Endothelial cell of umbilical vein (primary cell): ENCODE measurements at regions not wholly inside any gene's neighbourhood (a gene's known extent, or its start where the extent isn't known, plus 50 kb on each side); places are given as distances from the start of the nearest gene placed in this dataset.

Experiments used
- BruUV-seq: library from RNA; stranded (reverse); fragments of 400-500 nt; replicated peaks from 2 replicates; lab custom pipeline; 2021; lab: Mats Ljungman, UMichigan
- CTCF ChIA-PET: fragments of 300-600, 350-600 bp; sonication (Branson Sonifier 250); formaldehyde crosslinking; loops from one replicate; lab custom pipeline; 2021; ENCODE audit warnings: antibody characterized with exemption, inconsistent platforms; lab: Charles Lee
- POLR2A ChIA-PET: fragments of 300-600, 350-600 bp; sonication (Branson Sonifier 250); formaldehyde crosslinking; loops from one replicate; lab custom pipeline; 2021; ENCODE audit warnings: antibody characterized with exemption, inconsistent platforms; lab: Charles Lee
- DNase-seq: peaks from one replicate; pipeline ENCODE4 v3.0.0-alpha.2; 2011; ENCODE audit warnings: low read depth, low spot score
- FAIRE-seq: peaks from 2 replicates; lab custom pipeline; 2011; peaks lifted over from hg19 to GRCh38; lab: Jason Lieb, UNC
- H2AFZ ChIP-seq: 2 replicates; pipeline ENCODE4 v1.6.0; 2012; ENCODE audit warnings: low read depth, low read length, control low read depth, inconsistent platforms
- H3K27ac ChIP-seq: 2 replicates; pipeline ENCODE4 v1.5.1; 2011; ENCODE audit warnings: low read depth, mild to moderate bottlenecking, control low read depth, low read length, moderate library complexity; ENCODE audit not compliant: insufficient read depth
- H3K27me3 ChIP-seq, 2 experiments: 2 replicates each; pipeline versions ENCODE4 v1.6.0 to v1.6.1; 2011; ENCODE audit warnings: low read length in 2 of 2, mixed read lengths in 1 of 2; ENCODE audit not compliant: control insufficient read depth in 2 of 2, insufficient read depth in 2 of 2
- H3K36me3 ChIP-seq, 2 experiments: 2 replicates in 1 of 2; 3 replicates in 1 of 2; pipeline ENCODE4 v1.5.1; 2011; ENCODE audit warnings: low read length in 2 of 2, mild to moderate bottlenecking in 1 of 2, moderate library complexity in 1 of 2; ENCODE audit not compliant: control insufficient read depth in 2 of 2, insufficient read depth in 2 of 2; ENCODE audit errors: extremely low read depth in 1 of 2
- H3K4me1 ChIP-seq: 3 replicates; pipeline ENCODE4 v1.5.1; 2011; ENCODE audit warnings: mild to moderate bottlenecking, low read length; ENCODE audit not compliant: control insufficient read depth, insufficient read depth; ENCODE audit errors: extremely low read depth
- H3K4me2 ChIP-seq: 2 replicates; pipeline ENCODE4 v1.6.1; 2011; ENCODE audit warnings: low read length, control low read depth, mixed read lengths; ENCODE audit not compliant: insufficient read depth
- H3K4me3 ChIP-seq, 3 experiments: fragments of 200-600 bp in 1 of 3; sonication (generic), shearing (Covaris generic) in 1 of 3; replicated peaks in 1 of 3; 2 replicates each; pipeline ENCODE4 v1.5.1; 2011 to 2016; ENCODE audit warnings: control low read depth in 3 of 3, low read length in 3 of 3, mild to moderate bottlenecking in 2 of 3, inconsistent platforms in 1 of 3, low read depth in 1 of 3, moderate library complexity in 1 of 3; ENCODE audit not compliant: insufficient read depth in 1 of 3
- H3K79me2 ChIP-seq: 2 replicates; pipeline ENCODE4 v1.6.0; 2012; ENCODE audit warnings: low read length, inconsistent platforms; ENCODE audit not compliant: control insufficient read depth, insufficient read depth
- H3K9ac ChIP-seq: replicated peaks from 2 replicates; pipeline ENCODE3; 2011; ENCODE audit warnings: low read length, control low read depth; ENCODE audit not compliant: insufficient read depth; ENCODE audit errors: extremely low read depth
- H3K9me1 ChIP-seq: replicated peaks from 3 replicates; pipeline ENCODE4 v1.6.0; 2011; ENCODE audit warnings: mild to moderate bottlenecking, low read length; ENCODE audit not compliant: control insufficient read depth, insufficient read depth; ENCODE audit errors: extremely low read depth
- H3K9me3 ChIP-seq: replicated peaks from 2 replicates; pipeline ENCODE4 v1.5.1; 2012; ENCODE audit warnings: low read length, inconsistent platforms; ENCODE audit not compliant: control insufficient read depth, insufficient read depth
- H4K20me1 ChIP-seq: replicated peaks from 2 replicates; pipeline ENCODE3; 2011; ENCODE audit warnings: mild to moderate bottlenecking, low read length; ENCODE audit not compliant: control insufficient read depth, insufficient read depth; ENCODE audit errors: extremely low read depth
- EZH2 ChIP-seq: IDR thresholded peaks from 2 replicates; pipeline ENCODE4 v1.6.1; 2012; ENCODE audit warnings: borderline replicate concordance, low read depth, mild to moderate bottlenecking, moderate library complexity, low read length, inconsistent platforms; ENCODE audit not compliant: severe bottlenecking
- FOS ChIP-seq: IDR thresholded peaks from 2 replicates; pipeline ENCODE4 v1.6.1; 2011; ENCODE audit warnings: mild to moderate bottlenecking, low read length, moderate library complexity, borderline replicate concordance; ENCODE audit not compliant: insufficient read depth
- GATA2 ChIP-seq: IDR thresholded peaks from 2 replicates; pipeline ENCODE4 v1.7.0; 2011; ENCODE audit warnings: low read depth, mild to moderate bottlenecking, moderate library complexity, mixed read lengths, low read length; ENCODE audit not compliant: insufficient read length, insufficient read depth
- JUN ChIP-seq: IDR thresholded peaks from 2 replicates; pipeline ENCODE4 v1.6.1; 2011; ENCODE audit warnings: borderline replicate concordance, low read depth; ENCODE audit not compliant: insufficient read length, insufficient read depth
- MYC ChIP-seq: IDR thresholded peaks from one replicate; pipeline ENCODE4 v1.6.1; 2011; ENCODE audit warnings: mild to moderate bottlenecking, low read depth, low read length
- POLR2A ChIP-seq: IDR thresholded peaks from 2 replicates; pipeline ENCODE4 v1.6.1; 2012; ENCODE audit warnings: low read depth, mild to moderate bottlenecking, control low read depth, low read length
- POLR2AphosphoS5 ChIP-seq: IDR thresholded peaks from 2 replicates; pipeline ENCODE4 v1.6.1; 2012; ENCODE audit warnings: low read depth, mild to moderate bottlenecking, control low read depth, low read length, moderate library complexity; ENCODE audit not compliant: insufficient read depth
- dilution Hi-C: fragments of 300-500 bp; cut with MboI; formaldehyde crosslinking; loops from one replicate; pipeline ENCODE4 v1.15.0; 2019; ENCODE audit warnings: low sequenced_read_pairs; ENCODE audit not compliant: extremely low pct_ligation_motif_present
- intact Hi-C: fragments of 100-400 bp; cut with micrococcal nuclease; formaldehyde crosslinking; loops from one replicate; pipeline ENCODE4 v1.10.0; 2022
- TF ChIP-seq, protein P1 (sequence below), 2 donors: IDR thresholded peaks; 1 replicate in 1 of 2; 2 replicates in 1 of 2; pipeline ENCODE4 v1.5.1; 2011; ENCODE audit warnings: low read length in 2 of 2, mild to moderate bottlenecking in 2 of 2, moderate library complexity in 2 of 2, control low read depth in 1 of 2, inconsistent platforms in 1 of 2, low read depth in 1 of 2; ENCODE audit not compliant: insufficient read depth in 1 of 2; ENCODE audit errors: extremely low read depth in 1 of 2
- TF ChIP-seq, protein P2 (sequence below): IDR thresholded peaks from 2 replicates; pipeline ENCODE4 v1.6.1; 2011; ENCODE audit not compliant: insufficient read depth, insufficient read length

DNA sequence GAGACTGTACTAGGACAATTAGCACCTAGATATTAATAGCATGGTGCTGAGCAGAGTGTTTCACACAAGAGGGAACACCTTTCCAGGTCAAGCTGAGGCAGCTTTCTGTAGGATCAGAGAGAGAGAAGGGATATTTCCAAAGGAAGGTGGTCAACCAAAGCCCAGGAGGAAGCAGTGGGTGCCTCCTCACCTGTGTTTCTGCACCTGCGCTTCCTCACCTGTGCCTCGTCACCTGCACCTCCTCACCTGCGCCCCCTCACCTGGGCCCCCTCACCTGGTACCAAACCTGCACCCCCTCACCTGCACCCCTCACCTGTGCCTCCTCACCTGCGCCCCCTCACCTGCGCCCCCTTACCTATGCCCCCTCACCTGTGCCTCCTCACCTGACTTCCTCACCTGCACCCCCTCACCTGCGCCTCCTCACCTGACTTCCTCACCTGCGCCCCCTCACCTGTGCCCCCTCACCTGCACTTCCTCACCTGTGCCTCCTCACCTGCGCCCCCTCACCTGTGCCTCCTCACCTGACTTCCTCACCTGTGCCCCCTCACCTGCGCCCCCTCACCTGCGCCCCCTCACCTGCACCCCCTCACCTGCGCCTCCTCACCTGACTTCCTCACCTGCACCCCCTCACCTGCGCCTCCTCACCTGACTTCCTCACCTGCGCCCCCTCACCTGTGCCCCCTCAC lies 67.9 kb downstream of the TTLL2 start:
- Histone ChIP-seq H3K36me3 (no peaks in the 10 kb centered on the region), H3K9me1 (no peaks in the 10 kb centered on the region), H3K79me2 (no peaks in the 10 kb centered on the region), H3K4me3 (no peak overlapping the region), H4K20me1 (no peaks in the 10 kb centered on the region), H3K4me1 (no peaks in the 10 kb centered on the region), H3K4me2 (no peak overlapping the region), H3K9ac (no peak overlapping the region), H3K9me3 (no peaks in the 10 kb centered on the region), H3K27me3 (no peaks in the 10 kb centered on the region), H3K27ac (no peak overlapping the region), H2AFZ (no peak overlapping the region)
- intact Hi-C loops: no loop called here
- TF ChIP-seq GATA2 (no peak), POLR2A (no peak), FOS (no peak), POLR2AphosphoS5 (no peak), MYC (no peak), EZH2 (no peak), JUN (no peak)
- TF ChIP-seq, protein P1, sequence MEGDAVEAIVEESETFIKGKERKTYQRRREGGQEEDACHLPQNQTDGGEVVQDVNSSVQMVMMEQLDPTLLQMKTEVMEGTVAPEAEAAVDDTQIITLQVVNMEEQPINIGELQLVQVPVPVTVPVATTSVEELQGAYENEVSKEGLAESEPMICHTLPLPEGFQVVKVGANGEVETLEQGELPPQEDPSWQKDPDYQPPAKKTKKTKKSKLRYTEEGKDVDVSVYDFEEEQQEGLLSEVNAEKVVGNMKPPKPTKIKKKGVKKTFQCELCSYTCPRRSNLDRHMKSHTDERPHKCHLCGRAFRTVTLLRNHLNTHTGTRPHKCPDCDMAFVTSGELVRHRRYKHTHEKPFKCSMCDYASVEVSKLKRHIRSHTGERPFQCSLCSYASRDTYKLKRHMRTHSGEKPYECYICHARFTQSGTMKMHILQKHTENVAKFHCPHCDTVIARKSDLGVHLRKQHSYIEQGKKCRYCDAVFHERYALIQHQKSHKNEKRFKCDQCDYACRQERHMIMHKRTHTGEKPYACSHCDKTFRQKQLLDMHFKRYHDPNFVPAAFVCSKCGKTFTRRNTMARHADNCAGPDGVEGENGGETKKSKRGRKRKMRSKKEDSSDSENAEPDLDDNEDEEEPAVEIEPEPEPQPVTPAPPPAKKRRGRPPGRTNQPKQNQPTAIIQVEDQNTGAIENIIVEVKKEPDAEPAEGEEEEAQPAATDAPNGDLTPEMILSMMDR (IDR thresholded peaks at IDR 0.05; ENCODE audit: extremely low read depth in 1 of 2, insufficient read depth in 1 of 2, low read depth in 1 of 2, low read length in 2 of 2): no peak
- TF ChIP-seq, protein P2, sequence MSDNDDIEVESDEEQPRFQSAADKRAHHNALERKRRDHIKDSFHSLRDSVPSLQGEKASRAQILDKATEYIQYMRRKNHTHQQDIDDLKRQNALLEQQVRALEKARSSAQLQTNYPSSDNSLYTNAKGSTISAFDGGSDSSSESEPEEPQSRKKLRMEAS: no peak
- FAIRE-seq: no peak
- POLR2A ChIA-PET: no interaction called here
- DNase-seq: peak; percentile 6
- dilution Hi-C loops: no loop called here
- no TSS peak for BruUV-seq
- CTCF ChIA-PET: no interaction called here
